DOHH2 (cell line): ENCODE measurements at regions not wholly inside any gene's neighbourhood (a gene's known extent, or its start where the extent isn't known, plus 50 kb on each side); places are given as distances from the start of the nearest gene placed in this dataset.

Experiments used
- EZH2phosphoT487 ChIP-seq: fragments of 200-600 bp; sonication (generic); IDR thresholded peaks from 2 replicates; pipeline ENCODE4 v1.6.1; 2017; ENCODE audit warnings: borderline replicate concordance, mild to moderate bottlenecking, antibody characterized with exemption, low read length, moderate library complexity, mixed read lengths
- TF ChIP-seq, protein P1 (sequence below): fragments of 200-600 bp; sonication (generic); IDR thresholded peaks from one replicate; pipeline ENCODE4 v1.5.1; 2014; ENCODE audit warnings: antibody characterized with exemption, mild to moderate bottlenecking, low read depth, low read length; ENCODE audit not compliant: poor library complexity, severe bottlenecking

GRCh38 chr10:59517341-59517899 lies 155.1 kb upstream of the FAM13C start:
- TF ChIP-seq, protein P1, sequence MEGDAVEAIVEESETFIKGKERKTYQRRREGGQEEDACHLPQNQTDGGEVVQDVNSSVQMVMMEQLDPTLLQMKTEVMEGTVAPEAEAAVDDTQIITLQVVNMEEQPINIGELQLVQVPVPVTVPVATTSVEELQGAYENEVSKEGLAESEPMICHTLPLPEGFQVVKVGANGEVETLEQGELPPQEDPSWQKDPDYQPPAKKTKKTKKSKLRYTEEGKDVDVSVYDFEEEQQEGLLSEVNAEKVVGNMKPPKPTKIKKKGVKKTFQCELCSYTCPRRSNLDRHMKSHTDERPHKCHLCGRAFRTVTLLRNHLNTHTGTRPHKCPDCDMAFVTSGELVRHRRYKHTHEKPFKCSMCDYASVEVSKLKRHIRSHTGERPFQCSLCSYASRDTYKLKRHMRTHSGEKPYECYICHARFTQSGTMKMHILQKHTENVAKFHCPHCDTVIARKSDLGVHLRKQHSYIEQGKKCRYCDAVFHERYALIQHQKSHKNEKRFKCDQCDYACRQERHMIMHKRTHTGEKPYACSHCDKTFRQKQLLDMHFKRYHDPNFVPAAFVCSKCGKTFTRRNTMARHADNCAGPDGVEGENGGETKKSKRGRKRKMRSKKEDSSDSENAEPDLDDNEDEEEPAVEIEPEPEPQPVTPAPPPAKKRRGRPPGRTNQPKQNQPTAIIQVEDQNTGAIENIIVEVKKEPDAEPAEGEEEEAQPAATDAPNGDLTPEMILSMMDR: no peak
- TF ChIP-seq EZH2phosphoT487: no peak
